NCI-H2107 treated with DMSO at 0.1 percent for 48 hours (cell line): ENCODE measurements at regions not wholly inside any gene's neighbourhood (a gene's known extent, or its start where the extent isn't known, plus 50 kb on each side); places are given as distances from the start of the nearest gene placed in this dataset.
"Not testable (repeated sequence)": the region's sequence is repeated elsewhere in the genome, so short reads cannot be mapped to it uniquely, and the experiment has no call there.

Source experiments
- DNase-seq: peaks from one replicate; lab custom pipeline; 2025; ENCODE audit not compliant: unreplicated experiment; lab: John Stamatoyannopoulos, UW

- no peak for DNase-seq
Observed at GRCh38 chr14:105581551-105582341, 55.4 kb downstream of the TMEM121 start.

GRCh38 chr14:105582639-105583038 lies 56.3 kb downstream of the TMEM121 start:
- no peak for DNase-seq

- not testable (repeated sequence) for DNase-seq
Observed at GRCh38 chr14:105583914-105584313, 57.5 kb downstream of the TMEM121 start.

- DNase-seq, result not testable (repeated sequence)
Observed at GRCh38 chr14:105585290-105585689, 58.9 kb downstream of the TMEM121 start.

GRCh38 chr14:105585722-105586121 lies 59.3 kb downstream of the TMEM121 start:
- DNase-seq, result not testable (repeated sequence)

- DNase-seq, result not testable (repeated sequence)
Observed at GRCh38 chr14:105586144-105586872, 59.9 kb downstream of the TMEM121 start.

GRCh38 chr14:105587034-105587433 lies 60.7 kb downstream of the TMEM121 start:
- not testable (repeated sequence) for DNase-seq

GRCh38 chr14:105587482-105588235 lies 61.3 kb downstream of the TMEM121 start:
- DNase-seq, result not testable (repeated sequence)

- no peak for DNase-seq
Observed at GRCh38 chr14:105588236-105588860, 62.0 kb downstream of the TMEM121 start.

GRCh38 chr14:105589161-105589925 lies 63.0 kb downstream of the TMEM121 start:
- no peak for DNase-seq

GRCh38 chr14:105589926-105590185 lies 63.5 kb downstream of the TMEM121 start:
- DNase-seq, result not testable (repeated sequence)

GRCh38 chr14:105591052-105591451 lies 64.7 kb downstream of the TMEM121 start:
- DNase-seq, result no peak

- not testable (repeated sequence) for DNase-seq
Observed at GRCh38 chr14:105591792-105592341, 65.5 kb downstream of the TMEM121 start.

GRCh38 chr14:105592646-105593045 lies 66.3 kb downstream of the TMEM121 start:
- not testable (repeated sequence) for DNase-seq

GRCh38 chr14:105595346-105595745 lies 69.0 kb downstream of the TMEM121 start:
- not testable (repeated sequence) for DNase-seq

GRCh38 chr14:105596374-105596773 lies 70.0 kb downstream of the TMEM121 start:
- DNase-seq, result not testable (repeated sequence)

GRCh38 chr14:105598040-105598763 lies 71.8 kb downstream of the TMEM121 start:
- not testable (repeated sequence) for DNase-seq

- DNase-seq, result not testable (repeated sequence)
Observed at GRCh38 chr14:105598925-105599586, 72.7 kb downstream of the TMEM121 start.
